ENCODE measurements at regions not wholly inside any gene's neighbourhood (a gene's known extent, or its start where the extent isn't known, plus 50 kb on each side); places are given as distances from the start of the nearest gene placed in this dataset.

DNA sequence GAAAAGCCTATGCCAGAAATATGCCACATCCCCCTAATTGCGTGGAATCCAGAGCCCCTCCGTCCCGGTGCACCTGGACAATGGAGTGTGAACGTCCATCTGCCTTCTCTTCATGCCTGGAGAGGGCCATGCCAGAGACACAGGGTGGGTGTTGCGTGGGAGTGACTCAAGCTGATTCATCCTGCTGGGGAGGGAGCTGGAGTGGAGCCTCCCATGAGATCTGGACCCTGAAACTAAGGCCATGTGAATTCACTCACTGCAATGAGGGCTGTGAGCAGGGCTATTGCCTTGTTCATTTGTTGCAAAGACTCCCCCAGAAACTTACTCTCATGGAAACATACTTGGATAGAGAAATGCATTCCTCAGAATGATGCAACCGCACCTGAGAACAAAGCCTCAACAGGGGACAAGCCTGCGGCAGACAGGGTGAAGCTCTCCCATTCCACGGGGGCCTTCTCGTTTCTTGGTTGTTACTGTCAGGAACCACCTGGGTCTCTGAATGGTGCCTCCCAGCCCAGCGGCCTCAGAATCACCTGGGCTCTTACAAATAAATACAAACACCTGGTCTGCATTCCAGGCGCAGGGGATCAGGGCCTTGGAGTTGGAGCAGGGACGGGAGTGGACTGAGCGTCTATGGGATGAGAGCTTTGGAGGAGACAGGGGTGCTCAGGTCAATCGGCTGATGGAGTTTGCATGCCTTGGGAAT is 1031.2 kb downstream of the BRD1 start:
- H3K27me3 ChIP-seq (ENCODE audit: control insufficient read depth, insufficient read depth, low read length) = no peaks in the 10 kb centered on the region
- TF ChIP-seq, protein P1, sequence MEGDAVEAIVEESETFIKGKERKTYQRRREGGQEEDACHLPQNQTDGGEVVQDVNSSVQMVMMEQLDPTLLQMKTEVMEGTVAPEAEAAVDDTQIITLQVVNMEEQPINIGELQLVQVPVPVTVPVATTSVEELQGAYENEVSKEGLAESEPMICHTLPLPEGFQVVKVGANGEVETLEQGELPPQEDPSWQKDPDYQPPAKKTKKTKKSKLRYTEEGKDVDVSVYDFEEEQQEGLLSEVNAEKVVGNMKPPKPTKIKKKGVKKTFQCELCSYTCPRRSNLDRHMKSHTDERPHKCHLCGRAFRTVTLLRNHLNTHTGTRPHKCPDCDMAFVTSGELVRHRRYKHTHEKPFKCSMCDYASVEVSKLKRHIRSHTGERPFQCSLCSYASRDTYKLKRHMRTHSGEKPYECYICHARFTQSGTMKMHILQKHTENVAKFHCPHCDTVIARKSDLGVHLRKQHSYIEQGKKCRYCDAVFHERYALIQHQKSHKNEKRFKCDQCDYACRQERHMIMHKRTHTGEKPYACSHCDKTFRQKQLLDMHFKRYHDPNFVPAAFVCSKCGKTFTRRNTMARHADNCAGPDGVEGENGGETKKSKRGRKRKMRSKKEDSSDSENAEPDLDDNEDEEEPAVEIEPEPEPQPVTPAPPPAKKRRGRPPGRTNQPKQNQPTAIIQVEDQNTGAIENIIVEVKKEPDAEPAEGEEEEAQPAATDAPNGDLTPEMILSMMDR (IDR thresholded peaks at IDR 0.05; ENCODE audit: insufficient read depth, low read length, severe bottlenecking) = no peak
- H3K4me3 ChIP-seq (ENCODE audit: low read depth, low read length) = no peak overlapping the region
- H3K36me3 ChIP-seq (ENCODE audit: control insufficient read depth, insufficient read depth, low read length) = no peaks in the 10 kb centered on the region
- DNase-seq (ENCODE audit: low read depth) = no peak
- FAIRE-seq = no peak

DNA sequence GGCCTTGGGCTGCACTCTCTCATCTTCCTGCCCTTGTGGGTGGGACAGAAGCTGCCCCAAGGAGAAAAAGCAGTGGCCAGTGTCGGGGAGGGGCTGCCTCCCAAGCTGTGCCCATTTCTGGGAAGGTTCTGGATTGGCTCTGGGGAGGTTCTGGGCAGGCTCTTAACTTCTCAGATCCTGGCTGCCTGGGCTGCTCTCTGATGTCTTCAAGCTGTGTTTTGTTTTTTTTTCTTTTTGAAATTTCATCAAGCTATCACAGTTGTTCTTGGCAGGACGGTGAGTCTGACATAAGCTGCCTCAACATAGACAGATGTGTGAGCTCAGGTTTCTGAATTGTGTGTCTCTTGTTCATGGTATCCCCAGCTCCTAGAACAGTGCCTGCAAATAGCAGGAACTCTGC is 1032.0 kb downstream of the BRD1 start:
- Histone ChIP-seq H3K4me3 (ENCODE audit: low read depth, low read length) (no peak overlapping the region), H3K27me3 (ENCODE audit: control insufficient read depth, insufficient read depth, low read length) (no peaks in the 10 kb centered on the region), H3K36me3 (ENCODE audit: control insufficient read depth, insufficient read depth, low read length) (no peaks in the 10 kb centered on the region)
- FAIRE-seq = no peak
- no peak for DNase-seq (ENCODE audit: low read depth)
- TF ChIP-seq, protein P1 (IDR thresholded peaks at IDR 0.05; ENCODE audit: insufficient read depth, low read length, severe bottlenecking) = no peak

- Histone ChIP-seq H3K4me3 (ENCODE audit: low read depth, low read length) (no peak overlapping the region), H3K36me3 (ENCODE audit: control insufficient read depth, insufficient read depth, low read length) (no peaks in the 10 kb centered on the region), H3K27me3 (ENCODE audit: control insufficient read depth, insufficient read depth, low read length) (no peaks in the 10 kb centered on the region)
- DNase-seq (ENCODE audit: low read depth) = no peak
- no peak for FAIRE-seq
- TF ChIP-seq, protein P1 (IDR thresholded peaks at IDR 0.05; ENCODE audit: insufficient read depth, low read length, severe bottlenecking) = no peak
These were observed 1032.8 kb downstream of the BRD1 start for GRCh38 chr22:48794906-48795305.

GRCh38 chr22:48793949-48794348 is 1033.7 kb downstream of the BRD1 start:
- Histone ChIP-seq H3K36me3 (ENCODE audit: control insufficient read depth, insufficient read depth, low read length) (no peaks in the 10 kb centered on the region), H3K27me3 (ENCODE audit: control insufficient read depth, insufficient read depth, low read length) (no peaks in the 10 kb centered on the region), H3K4me3 (ENCODE audit: low read depth, low read length) (no peak overlapping the region)
- no peak for FAIRE-seq
- DNase-seq (ENCODE audit: low read depth) = no peak
- TF ChIP-seq, protein P1 (IDR thresholded peaks at IDR 0.05; ENCODE audit: insufficient read depth, low read length, severe bottlenecking) = no peak

DNA sequence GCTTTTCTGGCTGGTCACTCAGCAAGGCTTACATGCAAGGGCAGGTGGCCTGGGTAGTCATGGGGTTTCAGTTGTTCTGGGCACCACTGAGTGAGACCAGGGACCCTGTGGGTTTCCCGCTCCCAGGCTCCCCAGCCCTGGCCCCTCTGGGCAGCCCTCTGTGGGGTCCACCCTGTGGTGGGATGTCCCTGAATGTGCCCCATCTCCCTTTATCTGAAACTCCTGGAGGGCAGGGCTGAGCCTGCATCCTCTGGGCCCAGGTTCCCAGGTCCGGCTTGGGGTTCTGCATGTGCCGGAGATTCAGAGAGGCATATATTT is 1041.0 kb downstream of the BRD1 start:
- Histone ChIP-seq H3K4me3 (ENCODE audit: low read depth, low read length) (no peak overlapping the region), H3K36me3 (ENCODE audit: control insufficient read depth, insufficient read depth, low read length) (no peaks in the 10 kb centered on the region), H3K27me3 (ENCODE audit: control insufficient read depth, insufficient read depth, low read length) (no peaks in the 10 kb centered on the region)
- TF ChIP-seq, protein P1 (IDR thresholded peaks at IDR 0.05; ENCODE audit: insufficient read depth, low read length, severe bottlenecking) = no peak
- FAIRE-seq (no peak), DNase-seq (ENCODE audit: low read depth) (no peak)

Data from bronchial epithelial cell (primary cell).